HPDE6-E6E7 (cell line): ENCODE measurements at regions not wholly inside any gene's neighbourhood (a gene's known extent, or its start where the extent isn't known, plus 50 kb on each side); places are given as distances from the start of the nearest gene placed in this dataset.

Experiments used
- DNase-seq: peaks from one replicate; pipeline ENCODE4 v3.0.0; 2011; ENCODE audit warnings: missing footprints; ENCODE audit errors: extremely low spot score

GRCh38 chr2:173419506-173419905, 64.8 kb downstream of the CDCA7 start:
- peak; percentile 42 for DNase-seq

- DNase-seq = no peak
These were observed 70.2 kb downstream of the CDCA7 start for GRCh38 chr2:173424886-173425285.

GRCh38 chr2:173427887-173428668, 73.4 kb downstream of the CDCA7 start:
- peak; percentile 74 for DNase-seq

GRCh38 chr2:173431191-173431590, 76.5 kb downstream of the CDCA7 start:
- DNase-seq = no peak

- DNase-seq = no peak
These were observed 77.5 kb downstream of the CDCA7 start for GRCh38 chr2:173432049-173432754.

GRCh38 chr2:173434762-173435569, 80.3 kb downstream of the CDCA7 start:
- DNase-seq = no peak

- no peak for DNase-seq
These were observed 80.9 kb downstream of the CDCA7 start for GRCh38 chr2:173435574-173435973.

- DNase-seq = no peak
These were observed 81.4 kb downstream of the CDCA7 start for GRCh38 chr2:173436088-173436487.

- no peak for DNase-seq
These were observed 86.5 kb downstream of the CDCA7 start for GRCh38 chr2:173441222-173441621.

- no peak for DNase-seq
These were observed 87.9 kb downstream of the CDCA7 start for GRCh38 chr2:173442542-173442941.

GRCh38 chr2:173446722-173447121, 92.0 kb downstream of the CDCA7 start:
- DNase-seq = no peak

- DNase-seq = peak; percentile 40
These were observed 94.3 kb downstream of the CDCA7 start for GRCh38 chr2:173448938-173449471.

- no peak for DNase-seq
These were observed 96.4 kb downstream of the CDCA7 start for GRCh38 chr2:173451118-173451517.

- no peak for DNase-seq
These were observed 97.3 kb downstream of the CDCA7 start for GRCh38 chr2:173451941-173452340.

- DNase-seq = no peak
These were observed 97.7 kb downstream of the CDCA7 start for GRCh38 chr2:173452416-173452815.

GRCh38 chr2:173456960-173457359, 102.3 kb downstream of the CDCA7 start:
- DNase-seq = no peak

GRCh38 chr2:173457366-173457765, 102.7 kb downstream of the CDCA7 start:
- DNase-seq = no peak

- DNase-seq = no peak
These were observed 104.5 kb downstream of the CDCA7 start for GRCh38 chr2:173458991-173459780.

GRCh38 chr2:173462892-173463840, 108.5 kb downstream of the CDCA7 start:
- peak; percentile 34 for DNase-seq

- DNase-seq = no peak
These were observed 109.2 kb downstream of the CDCA7 start for GRCh38 chr2:173463846-173464245.
